SK-N-SH (cell line): ENCODE measurements at regions not wholly inside any gene's neighbourhood (a gene's known extent, or its start where the extent isn't known, plus 50 kb on each side); places are given as distances from the start of the nearest gene placed in this dataset.

ENCODE experiments used
- CTCF ChIA-PET: fragments of 300-600, 350-600 bp; formaldehyde crosslinking; extraction: SDS; loops from one replicate; lab custom pipeline; 2021; lab: Yijun Ruan, JAX
- POLR2A ChIA-PET: fragments of 350-600 bp; sonication (Branson Sonifier 250); formaldehyde crosslinking; extraction: SDS; loops from one replicate; lab custom pipeline; 2020; ENCODE audit warnings: antibody characterized with exemption, inconsistent platforms; lab: Yijun Ruan, JAX
- DNase-seq: peaks from one replicate; pipeline ENCODE4 v3.0.0; 2012
- H2AFZ ChIP-seq: fragments of 200-600 bp; sonication (generic); 2 replicates; pipeline ENCODE4 v1.8.1; 2016; ENCODE audit warnings: antibody characterized with exemption, mild to moderate bottlenecking, low read depth
- H3F3A ChIP-seq: fragments of 200-600 bp; sonication (generic); replicated peaks from 2 replicates; pipeline ENCODE3; 2016; ENCODE audit warnings: antibody characterized with exemption, mild to moderate bottlenecking; ENCODE audit not compliant: insufficient read depth
- H3K27ac ChIP-seq, 2 experiments: fragments of 200-500 bp in 1 of 2; fragments of 200-600 bp in 1 of 2; sonication (Bioruptor generic) in 1 of 2; sonication (generic), shearing (Covaris generic) in 1 of 2; 2 replicates each; pipeline versions ENCODE4 v1.5.1 to v1.6.1; 2014 to 2016; ENCODE audit warnings: low read depth in 2 of 2, inconsistent platforms in 1 of 2, low read length in 1 of 2, mild to moderate bottlenecking in 1 of 2, mixed read lengths in 1 of 2
- H3K27me3 ChIP-seq: fragments of 200-600 bp; sonication (generic), shearing (Covaris generic); 2 replicates; pipeline ENCODE4 v1.6.1; 2016; ENCODE audit warnings: mixed run types; ENCODE audit not compliant: insufficient read depth
- H3K36me3 ChIP-seq, 2 experiments: fragments of 200-500 bp in 1 of 2; fragments of 200-600 bp in 1 of 2; sonication (Bioruptor generic) in 1 of 2; sonication (generic) in 1 of 2; replicated peaks in 1 of 2; 2 replicates each; pipeline versions ENCODE3 to v1.5.1; 2014 to 2016; ENCODE audit warnings: low read length in 1 of 2, mild to moderate bottlenecking in 1 of 2; ENCODE audit not compliant: insufficient read depth in 2 of 2, control insufficient read depth in 1 of 2
- H3K4me1 ChIP-seq, 2 experiments: fragments of 200-500 bp in 1 of 2; fragments of 200-600 bp in 1 of 2; sonication (Bioruptor generic) in 1 of 2; sonication (generic), shearing (Covaris generic) in 1 of 2; 2 replicates each; pipeline versions ENCODE4 v1.5.1 to v1.6.1; 2014 to 2016; ENCODE audit warnings: low read depth in 1 of 2, low read length in 1 of 2, mixed run types in 1 of 2; ENCODE audit not compliant: insufficient read depth in 2 of 2, control insufficient read depth in 1 of 2
- H3K4me2 ChIP-seq: fragments of 200-600 bp; sonication (generic), shearing (Covaris generic); 2 replicates; pipeline ENCODE4 v1.6.1; 2017; ENCODE audit warnings: mixed run types
- H3K4me3 ChIP-seq, 2 experiments: fragments of 200-500 bp in 1 of 2; fragments of 200-600 bp in 1 of 2; sonication (Bioruptor generic) in 1 of 2; sonication (generic), shearing (Covaris generic) in 1 of 2; 2 replicates each; pipeline versions ENCODE4 v1.5.1 to v1.8.1; 2014 to 2016; ENCODE audit warnings: low read depth in 2 of 2, inconsistent platforms in 1 of 2, low read length in 1 of 2, mild to moderate bottlenecking in 1 of 2, mixed read lengths in 1 of 2, moderate library complexity in 1 of 2
- H3K79me2 ChIP-seq: fragments of 200-600 bp; sonication (generic); 2 replicates; pipeline ENCODE4 v1.8.1; 2017; ENCODE audit warnings: mild to moderate bottlenecking; ENCODE audit not compliant: insufficient read depth
- H3K9ac ChIP-seq: fragments of 200-600 bp; sonication (generic); 2 replicates; pipeline ENCODE4 v1.6.1; 2017; ENCODE audit warnings: mixed run types
- H3K9me2 ChIP-seq: fragments of 200-600 bp; sonication (generic); 2 replicates; pipeline ENCODE4 v1.6.1; 2017; ENCODE audit warnings: mixed run types
- H3K9me3 ChIP-seq: fragments of 200-600 bp; sonication (generic); 2 replicates; pipeline ENCODE4 v1.6.1; 2017; ENCODE audit warnings: mixed run types, mild to moderate bottlenecking, moderate library complexity
- H4K20me1 ChIP-seq: fragments of 200-600 bp; sonication (generic); 2 replicates; pipeline ENCODE4 v1.6.1; 2017; ENCODE audit warnings: mild to moderate bottlenecking, mixed run types; ENCODE audit not compliant: insufficient read depth
- EP300 ChIP-seq, 2 experiments: IDR thresholded peaks; 2 replicates each; pipeline versions ENCODE4 v1.4.0 to v1.6.1; 2012; ENCODE audit warnings: borderline replicate concordance in 1 of 2, low read depth in 1 of 2, low read length in 1 of 2
- GABPA ChIP-seq: IDR thresholded peaks from 2 replicates; pipeline ENCODE4 v1.4.0; 2012; ENCODE audit warnings: low read depth, mild to moderate bottlenecking
- NFIC ChIP-seq: IDR thresholded peaks from 2 replicates; pipeline ENCODE4 v1.4.0; 2012; ENCODE audit warnings: borderline replicate concordance
- RAD21 ChIP-seq: IDR thresholded peaks from 2 replicates; pipeline ENCODE4 v1.6.1; 2012; ENCODE audit warnings: mild to moderate bottlenecking, low read length
- RXRA ChIP-seq: IDR thresholded peaks from 2 replicates; pipeline ENCODE4 v1.4.0; 2012; ENCODE audit warnings: low read depth, mild to moderate bottlenecking, borderline replicate concordance
- SMC3 ChIP-seq: IDR thresholded peaks from 2 replicates; pipeline ENCODE4 v1.6.1; 2012; ENCODE audit warnings: low read depth, low read length, improper control_type of control experiment
- TAF1 ChIP-seq: IDR thresholded peaks from 2 replicates; pipeline ENCODE4 v1.6.1; 2012; ENCODE audit warnings: low read depth, mild to moderate bottlenecking, low read length, moderate library complexity, borderline replicate concordance
- TEAD4 ChIP-seq: IDR thresholded peaks from 2 replicates; pipeline ENCODE4 v1.4.0; 2012; ENCODE audit warnings: mild to moderate bottlenecking, borderline replicate concordance; ENCODE audit not compliant: insufficient read depth
- WGBS: methylation state at CpG from one replicate; pipeline ENCODE4 v1.1.6; 2017; ENCODE audit warnings: low lambda C conversion rate; 5-methylcytosine and 5-hydroxymethylcytosine counted together

GRCh38 chr5:123244458-123244857, 155.4 kb downstream of the PRDM6 start:
- TF ChIP-seq TEAD4, result no peak
- no peak for TF ChIP-seq TAF1
- TF ChIP-seq RAD21, result no peak
- TF ChIP-seq EP300 (IDR thresholded peaks at IDR 0.05; ENCODE audit: borderline replicate concordance in 1 of 2, low read depth in 1 of 2, low read length in 1 of 2), result no peak
- TF ChIP-seq NFIC, result no peak
- no peak for TF ChIP-seq RXRA
- no peak for TF ChIP-seq SMC3
- no peak for TF ChIP-seq GABPA

More at GRCh38 chr5:123244458-123244857, 155.4 kb downstream of the PRDM6 start:
- H3K79me2 ChIP-seq, result no peaks in the 10 kb centered on the region
- H3K4me1 ChIP-seq, result no peaks in the 10 kb centered on the region
- ChIA-PET POLR2A (no interaction called here), CTCF (no interaction called here)
- whole genome bisulfite sequencing, result 61% methylated on average over 2 of the region's 2 CpGs
- DNase-seq, result no peak
- H3K36me3 ChIP-seq, result no peaks in the 10 kb centered on the region
- no peaks in the 10 kb centered on the region for H3K9me3 ChIP-seq
- H3K4me2 ChIP-seq, result no peak overlapping the region
- no peak overlapping the region for H2AFZ ChIP-seq
- no peak overlapping the region for H3K9ac ChIP-seq
- H3K4me3 ChIP-seq, result no peak overlapping the region
- no peaks in the 10 kb centered on the region for H4K20me1 ChIP-seq
- H3F3A ChIP-seq, result no peaks in the 10 kb centered on the region
- H3K27ac ChIP-seq, result no peak overlapping the region
- no peaks in the 10 kb centered on the region for H3K27me3 ChIP-seq
- H3K9me2 ChIP-seq, result no peaks in the 10 kb centered on the region
